ENCODE measurements at regions not wholly inside any gene's neighbourhood (a gene's known extent, or its start where the extent isn't known, plus 50 kb on each side); places are given as distances from the start of the nearest gene placed in this dataset.

- no peak for TF ChIP-seq EZH2 (IDR thresholded peaks at IDR 0.05)
- no peak for TF ChIP-seq POLR2AphosphoS5 (IDR thresholded peaks at IDR 0.05; ENCODE audit: borderline replicate concordance, low read depth, low read length)
- TF ChIP-seq FOXP2 (optimal IDR thresholded peaks at IDR 0.05; ENCODE audit: control extremely low read depth, extremely low read length, insufficient read depth), result no peak
Measured at GRCh38 chr17:22441776-22442175, 749.5 kb downstream of the KCNJ18 start.
